ENCODE measurements at regions not wholly inside any gene's neighbourhood (a gene's known extent, or its start where the extent isn't known, plus 50 kb on each side); places are given as distances from the start of the nearest gene placed in this dataset.

DNA sequence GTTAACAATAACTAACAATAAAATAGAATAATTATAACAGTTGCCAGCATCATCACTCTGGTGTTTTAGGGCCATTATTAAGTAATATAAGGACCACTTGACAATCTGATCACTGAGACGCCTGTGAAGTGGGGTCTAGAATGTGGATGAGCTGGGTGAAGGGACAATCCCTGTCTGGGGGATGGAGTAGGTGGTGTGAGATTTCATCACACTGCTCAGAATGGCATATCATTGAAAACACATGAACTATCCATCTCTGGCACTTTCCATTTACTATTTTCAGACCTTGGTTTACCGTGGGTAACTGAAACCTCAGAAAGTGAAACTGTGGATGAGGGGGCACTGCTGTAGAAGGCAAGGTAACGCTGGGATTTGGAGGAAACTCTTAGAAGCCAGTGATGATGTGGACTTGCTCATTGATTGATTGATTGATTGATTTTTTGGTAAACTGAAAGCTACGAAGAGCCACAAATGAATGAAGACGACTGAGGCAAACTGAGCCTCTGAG lies 204.4 kb upstream of the TWIST2 start:
- no peak for TF ChIP-seq EP300 (IDR thresholded peaks at IDR 0.05; ENCODE audit: borderline replicate concordance)

DNA sequence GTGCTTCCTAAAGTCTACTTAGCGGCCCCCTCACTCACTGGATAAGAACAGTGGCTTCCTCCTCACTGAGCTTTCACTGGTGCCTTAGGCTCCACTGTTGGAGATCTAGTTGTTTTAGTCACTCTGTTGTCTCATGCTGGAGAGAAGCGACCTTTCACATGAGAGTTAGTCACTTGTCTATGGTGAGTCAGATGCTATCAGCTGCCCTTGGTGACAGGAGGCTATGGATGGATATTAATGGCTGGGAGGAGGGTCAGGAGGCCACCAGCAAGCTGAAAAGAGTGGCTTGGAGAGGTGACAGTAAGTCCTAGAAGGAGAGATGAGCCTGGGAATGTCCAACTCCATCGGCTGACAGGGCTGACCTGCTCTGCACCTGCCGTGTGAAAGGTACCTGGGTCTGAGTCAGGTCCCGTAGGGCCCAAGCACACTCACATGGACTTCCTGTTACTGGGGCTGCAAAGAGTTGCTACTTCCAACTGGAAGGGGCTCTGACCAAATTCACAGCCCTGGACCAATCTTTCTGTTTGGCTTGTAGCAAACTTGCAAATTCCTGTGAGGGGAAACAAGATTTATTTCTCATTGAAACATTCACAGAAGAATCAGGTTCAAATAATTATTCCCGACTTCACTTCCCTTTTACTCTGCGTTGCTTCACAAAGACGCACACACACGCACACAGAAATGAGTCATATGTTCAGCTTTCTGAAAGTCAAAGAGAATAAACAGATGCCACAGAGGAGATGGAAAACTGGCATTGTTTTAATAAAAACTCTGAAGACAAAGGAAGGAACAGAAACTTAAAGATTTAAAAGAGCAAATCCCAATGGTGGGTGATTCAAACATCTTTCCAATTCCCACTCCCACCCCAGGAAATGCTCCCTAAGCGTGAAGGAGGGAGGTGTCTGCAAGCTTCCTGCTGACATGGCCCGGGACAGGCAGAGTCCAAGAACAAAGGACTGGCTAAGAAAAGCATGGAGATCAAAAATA lies 203.5 kb upstream of the TWIST2 start:
- TF ChIP-seq EGR1 (IDR thresholded peaks at IDR 0.05) (no peak), TEAD4 (IDR thresholded peaks at IDR 0.05) (no peak), TCF12 (IDR thresholded peaks at IDR 0.05; ENCODE audit: low read depth) (no peak), CREB1 (IDR thresholded peaks at IDR 0.05; ENCODE audit: low read depth) (no peak), EP300 (IDR thresholded peaks at IDR 0.05; ENCODE audit: borderline replicate concordance) (no peak), RAD21 (IDR thresholded peaks at IDR 0.05; ENCODE audit: low read depth) (no peak), FOXM1 (IDR thresholded peaks at IDR 0.05; ENCODE audit: borderline replicate concordance, low read depth) (no peak), YY1 (IDR thresholded peaks at IDR 0.05; ENCODE audit: low read depth) (no peak)
- TF ChIP-seq, protein P1, sequence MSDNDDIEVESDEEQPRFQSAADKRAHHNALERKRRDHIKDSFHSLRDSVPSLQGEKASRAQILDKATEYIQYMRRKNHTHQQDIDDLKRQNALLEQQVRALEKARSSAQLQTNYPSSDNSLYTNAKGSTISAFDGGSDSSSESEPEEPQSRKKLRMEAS (IDR thresholded peaks at IDR 0.05), result no peak
- TF ChIP-seq, protein P2, sequence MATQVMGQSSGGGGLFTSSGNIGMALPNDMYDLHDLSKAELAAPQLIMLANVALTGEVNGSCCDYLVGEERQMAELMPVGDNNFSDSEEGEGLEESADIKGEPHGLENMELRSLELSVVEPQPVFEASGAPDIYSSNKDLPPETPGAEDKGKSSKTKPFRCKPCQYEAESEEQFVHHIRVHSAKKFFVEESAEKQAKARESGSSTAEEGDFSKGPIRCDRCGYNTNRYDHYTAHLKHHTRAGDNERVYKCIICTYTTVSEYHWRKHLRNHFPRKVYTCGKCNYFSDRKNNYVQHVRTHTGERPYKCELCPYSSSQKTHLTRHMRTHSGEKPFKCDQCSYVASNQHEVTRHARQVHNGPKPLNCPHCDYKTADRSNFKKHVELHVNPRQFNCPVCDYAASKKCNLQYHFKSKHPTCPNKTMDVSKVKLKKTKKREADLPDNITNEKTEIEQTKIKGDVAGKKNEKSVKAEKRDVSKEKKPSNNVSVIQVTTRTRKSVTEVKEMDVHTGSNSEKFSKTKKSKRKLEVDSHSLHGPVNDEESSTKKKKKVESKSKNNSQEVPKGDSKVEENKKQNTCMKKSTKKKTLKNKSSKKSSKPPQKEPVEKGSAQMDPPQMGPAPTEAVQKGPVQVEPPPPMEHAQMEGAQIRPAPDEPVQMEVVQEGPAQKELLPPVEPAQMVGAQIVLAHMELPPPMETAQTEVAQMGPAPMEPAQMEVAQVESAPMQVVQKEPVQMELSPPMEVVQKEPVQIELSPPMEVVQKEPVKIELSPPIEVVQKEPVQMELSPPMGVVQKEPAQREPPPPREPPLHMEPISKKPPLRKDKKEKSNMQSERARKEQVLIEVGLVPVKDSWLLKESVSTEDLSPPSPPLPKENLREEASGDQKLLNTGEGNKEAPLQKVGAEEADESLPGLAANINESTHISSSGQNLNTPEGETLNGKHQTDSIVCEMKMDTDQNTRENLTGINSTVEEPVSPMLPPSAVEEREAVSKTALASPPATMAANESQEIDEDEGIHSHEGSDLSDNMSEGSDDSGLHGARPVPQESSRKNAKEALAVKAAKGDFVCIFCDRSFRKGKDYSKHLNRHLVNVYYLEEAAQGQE (IDR thresholded peaks at IDR 0.05; ENCODE audit: low read depth), result no peak

DNA sequence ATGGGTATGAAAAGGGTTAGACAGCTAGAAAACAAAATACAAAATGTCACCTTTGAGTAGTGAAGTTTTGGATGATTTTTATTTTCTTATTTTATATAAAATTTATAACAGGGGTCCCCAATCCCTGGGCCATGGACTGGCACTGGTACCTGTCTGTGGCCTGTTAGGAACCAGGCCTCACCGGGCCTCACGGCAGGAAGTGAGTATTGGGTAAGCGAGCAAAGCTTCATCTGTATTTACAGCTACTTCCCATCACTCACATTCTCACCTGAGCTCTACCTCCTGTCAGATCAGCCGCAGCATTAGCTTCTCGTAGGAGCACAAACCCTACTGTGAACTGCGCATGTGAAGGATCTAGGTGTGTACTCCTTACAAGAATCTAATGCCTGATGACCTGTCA lies 202.8 kb upstream of the TWIST2 start:
- TF ChIP-seq ZBTB7A (IDR thresholded peaks at IDR 0.05; ENCODE audit: low read depth), result no peak
- TF ChIP-seq, protein P1 (IDR thresholded peaks at IDR 0.05), result no peak
- TF ChIP-seq EP300 (IDR thresholded peaks at IDR 0.05; ENCODE audit: borderline replicate concordance), result no peak
- TF ChIP-seq TEAD4 (IDR thresholded peaks at IDR 0.05), result no peak

DNA sequence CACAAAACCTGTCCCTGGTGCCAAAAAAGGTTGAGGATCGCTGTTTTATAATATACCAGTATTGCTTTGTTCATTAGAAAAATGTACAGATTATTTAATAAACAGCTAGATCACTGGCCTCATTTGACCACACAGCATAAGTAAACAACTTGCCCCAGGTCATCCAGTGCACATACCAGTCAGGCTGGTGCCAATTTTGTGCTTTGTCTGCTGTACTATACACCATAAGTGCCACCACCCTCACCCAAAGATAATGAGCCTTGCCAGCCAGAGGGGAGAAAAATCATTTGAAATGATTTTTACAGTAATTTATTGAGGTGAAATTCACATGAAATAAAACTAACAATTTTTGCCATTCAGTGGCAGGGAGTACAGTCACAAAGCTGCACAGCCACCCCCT lies 202.2 kb upstream of the TWIST2 start:
- TF ChIP-seq, protein P1 (IDR thresholded peaks at IDR 0.05), result no peak
- no peak for TF ChIP-seq EGR1 (IDR thresholded peaks at IDR 0.05)
- TF ChIP-seq ZBTB7A (IDR thresholded peaks at IDR 0.05; ENCODE audit: low read depth), result no peak
- TF ChIP-seq TCF12 (IDR thresholded peaks at IDR 0.05; ENCODE audit: low read depth), result no peak
- no peak for TF ChIP-seq EP300 (IDR thresholded peaks at IDR 0.05; ENCODE audit: borderline replicate concordance)
- no peak for TF ChIP-seq CEBPB (IDR thresholded peaks at IDR 0.05)
- no peak for TF ChIP-seq TAF1 (IDR thresholded peaks at IDR 0.05; ENCODE audit: low read depth)
- TF ChIP-seq NFIC (IDR thresholded peaks at IDR 0.05), result no peak
- TF ChIP-seq, protein P3, sequence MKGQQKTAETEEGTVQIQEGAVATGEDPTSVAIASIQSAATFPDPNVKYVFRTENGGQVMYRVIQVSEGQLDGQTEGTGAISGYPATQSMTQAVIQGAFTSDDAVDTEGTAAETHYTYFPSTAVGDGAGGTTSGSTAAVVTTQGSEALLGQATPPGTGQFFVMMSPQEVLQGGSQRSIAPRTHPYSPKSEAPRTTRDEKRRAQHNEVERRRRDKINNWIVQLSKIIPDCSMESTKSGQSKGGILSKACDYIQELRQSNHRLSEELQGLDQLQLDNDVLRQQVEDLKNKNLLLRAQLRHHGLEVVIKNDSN (IDR thresholded peaks at IDR 0.05), result no peak
- no peak for TF ChIP-seq FOXM1 (IDR thresholded peaks at IDR 0.05; ENCODE audit: borderline replicate concordance, low read depth)
- no peak for TF ChIP-seq RAD21 (IDR thresholded peaks at IDR 0.05; ENCODE audit: low read depth)
- no peak for TF ChIP-seq TEAD4 (IDR thresholded peaks at IDR 0.05)

DNA sequence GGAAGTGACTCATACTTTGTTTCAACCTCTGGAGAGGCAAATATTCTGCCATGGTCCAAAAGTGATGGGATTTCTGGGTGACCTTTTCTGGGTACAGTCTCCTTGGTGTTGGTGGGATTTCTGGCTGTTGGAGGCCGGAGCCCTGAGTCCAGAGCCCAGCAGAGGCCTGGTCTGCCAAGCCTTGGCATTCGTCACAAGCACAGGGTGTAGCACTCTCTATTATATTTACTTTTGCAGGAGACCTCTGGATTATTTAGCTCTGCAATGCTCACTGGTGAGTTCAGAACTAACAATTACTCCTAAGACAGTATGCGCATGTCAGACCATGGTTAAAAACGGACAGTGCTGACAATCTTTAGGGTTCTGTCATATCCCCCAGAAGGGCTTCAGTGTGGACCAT lies 201.6 kb upstream of the TWIST2 start:
- no peak for TF ChIP-seq RAD21 (IDR thresholded peaks at IDR 0.05; ENCODE audit: low read depth)
- TF ChIP-seq YY1 (IDR thresholded peaks at IDR 0.05; ENCODE audit: low read depth), result no peak
- no peak for TF ChIP-seq CEBPB (IDR thresholded peaks at IDR 0.05)
- no peak for TF ChIP-seq FOXM1 (IDR thresholded peaks at IDR 0.05; ENCODE audit: borderline replicate concordance, low read depth)
- TF ChIP-seq TCF12 (IDR thresholded peaks at IDR 0.05; ENCODE audit: low read depth), result no peak
- TF ChIP-seq ZBTB7A (IDR thresholded peaks at IDR 0.05; ENCODE audit: low read depth), result no peak
- TF ChIP-seq, protein P3 (IDR thresholded peaks at IDR 0.05), result no peak
- TF ChIP-seq, protein P2 (IDR thresholded peaks at IDR 0.05; ENCODE audit: low read depth), result no peak

DNA sequence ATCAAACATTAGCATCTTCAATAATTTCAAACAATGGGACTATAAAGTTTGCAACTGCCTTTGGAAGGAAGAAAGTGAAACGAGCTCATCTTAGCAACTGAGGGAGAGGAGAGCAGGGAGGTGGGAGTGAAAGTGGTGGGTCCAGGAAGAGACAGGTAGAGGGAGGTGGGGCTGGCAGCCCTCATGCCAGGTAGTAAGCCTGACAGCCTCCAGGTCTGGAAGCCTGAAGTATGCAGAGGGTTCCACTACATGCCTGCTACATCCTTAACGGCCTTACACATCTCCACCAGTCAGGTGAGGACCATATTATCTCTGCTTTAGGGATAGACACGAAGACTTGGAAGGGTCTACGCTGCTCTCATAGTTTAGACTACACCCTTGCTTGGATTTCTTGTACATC lies 201.1 kb upstream of the TWIST2 start:
- no peak for TF ChIP-seq EGR1 (IDR thresholded peaks at IDR 0.05)
- no peak for TF ChIP-seq CREB1 (IDR thresholded peaks at IDR 0.05; ENCODE audit: low read depth)
- TF ChIP-seq FOXM1 (IDR thresholded peaks at IDR 0.05; ENCODE audit: borderline replicate concordance, low read depth), result no peak
- no peak for TF ChIP-seq NFIC (IDR thresholded peaks at IDR 0.05)
- TF ChIP-seq, protein P1 (IDR thresholded peaks at IDR 0.05), result no peak
- no peak for TF ChIP-seq EP300 (IDR thresholded peaks at IDR 0.05; ENCODE audit: borderline replicate concordance)
- no peak for TF ChIP-seq TAF1 (IDR thresholded peaks at IDR 0.05; ENCODE audit: low read depth)
- TF ChIP-seq, protein P3 (IDR thresholded peaks at IDR 0.05), result no peak
- TF ChIP-seq TEAD4 (IDR thresholded peaks at IDR 0.05), result no peak
- TF ChIP-seq, protein P2 (IDR thresholded peaks at IDR 0.05; ENCODE audit: low read depth), result no peak
- no peak for TF ChIP-seq RAD21 (IDR thresholded peaks at IDR 0.05; ENCODE audit: low read depth)
- TF ChIP-seq ZBTB7A (IDR thresholded peaks at IDR 0.05; ENCODE audit: low read depth), result no peak
- TF ChIP-seq TCF12 (IDR thresholded peaks at IDR 0.05; ENCODE audit: low read depth), result no peak
- no peak for TF ChIP-seq YY1 (IDR thresholded peaks at IDR 0.05; ENCODE audit: low read depth)
- no peak for TF ChIP-seq CEBPB (IDR thresholded peaks at IDR 0.05)

Data from Ishikawa (cell line).